ENCODE measurements at regions not wholly inside any gene's neighbourhood (a gene's known extent, or its start where the extent isn't known, plus 50 kb on each side); places are given as distances from the start of the nearest gene placed in this dataset.

DNA sequence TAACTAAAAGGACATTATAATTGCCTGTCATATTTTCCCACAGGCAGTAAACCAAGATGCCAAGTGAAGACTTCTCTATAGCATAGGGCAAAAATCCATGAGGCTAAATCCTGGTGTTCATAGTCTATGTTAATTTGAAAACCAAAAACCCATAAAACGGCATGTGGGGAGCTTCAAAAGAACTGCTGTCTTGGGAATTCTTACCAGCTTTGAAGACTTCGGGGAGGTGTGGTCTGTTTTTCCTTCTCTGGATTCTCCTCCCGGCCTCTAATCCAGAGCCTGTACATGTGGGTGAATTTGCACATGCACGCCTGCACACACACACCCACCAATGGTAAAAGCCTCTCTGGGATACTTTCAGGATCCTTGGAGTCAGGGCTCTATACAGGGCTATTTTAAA is 61.9 kb upstream of the IFNG-AS1 start:
- no peak for DNase-seq (ENCODE audit: unreplicated experiment)
- Mint-ChIP-seq H3K4me1 (ENCODE audit: insufficient read depth, unreplicated experiment) (peaks cover 10% of the 10 kb centered on the region), H3K4me3 (ENCODE audit: unreplicated experiment) (no peak overlapping the region), H3K27me3 (ENCODE audit: insufficient read depth, unreplicated experiment) (peaks cover 9% of the 10 kb centered on the region), H3K27ac (ENCODE audit: low read depth, unreplicated experiment) (no peak overlapping the region), H3K36me3 (ENCODE audit: insufficient read depth, unreplicated experiment) (no peaks in the 10 kb centered on the region), H3K9me3 (ENCODE audit: unreplicated experiment) (no peaks in the 10 kb centered on the region)
- intact Hi-C loops (cut with micrococcal nuclease), result loop anchor here (5.0 kb wide), 1 partner anchor 275 kb away; no protein-coding TSS in a partner anchor
- ChIA-PET POLR2A (interaction anchor here (1.0 to 1.2 kb wide), 2 partner anchors 8 to 14 kb away, joined by 3 read pairs; no protein-coding TSS in a partner anchor), CTCF (interaction anchor here (0.7 to 1.8 kb wide), 2 partner anchors 16 to 310 kb away, joined by 3 to 11 read pairs; no protein-coding TSS in a partner anchor)
- TF ChIP-seq, protein P1, sequence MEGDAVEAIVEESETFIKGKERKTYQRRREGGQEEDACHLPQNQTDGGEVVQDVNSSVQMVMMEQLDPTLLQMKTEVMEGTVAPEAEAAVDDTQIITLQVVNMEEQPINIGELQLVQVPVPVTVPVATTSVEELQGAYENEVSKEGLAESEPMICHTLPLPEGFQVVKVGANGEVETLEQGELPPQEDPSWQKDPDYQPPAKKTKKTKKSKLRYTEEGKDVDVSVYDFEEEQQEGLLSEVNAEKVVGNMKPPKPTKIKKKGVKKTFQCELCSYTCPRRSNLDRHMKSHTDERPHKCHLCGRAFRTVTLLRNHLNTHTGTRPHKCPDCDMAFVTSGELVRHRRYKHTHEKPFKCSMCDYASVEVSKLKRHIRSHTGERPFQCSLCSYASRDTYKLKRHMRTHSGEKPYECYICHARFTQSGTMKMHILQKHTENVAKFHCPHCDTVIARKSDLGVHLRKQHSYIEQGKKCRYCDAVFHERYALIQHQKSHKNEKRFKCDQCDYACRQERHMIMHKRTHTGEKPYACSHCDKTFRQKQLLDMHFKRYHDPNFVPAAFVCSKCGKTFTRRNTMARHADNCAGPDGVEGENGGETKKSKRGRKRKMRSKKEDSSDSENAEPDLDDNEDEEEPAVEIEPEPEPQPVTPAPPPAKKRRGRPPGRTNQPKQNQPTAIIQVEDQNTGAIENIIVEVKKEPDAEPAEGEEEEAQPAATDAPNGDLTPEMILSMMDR (IDR thresholded peaks at IDR 0.05; ENCODE audit: unreplicated experiment), result no peak
- BruUV-seq (replicated peaks), result no TSS peak

DNA sequence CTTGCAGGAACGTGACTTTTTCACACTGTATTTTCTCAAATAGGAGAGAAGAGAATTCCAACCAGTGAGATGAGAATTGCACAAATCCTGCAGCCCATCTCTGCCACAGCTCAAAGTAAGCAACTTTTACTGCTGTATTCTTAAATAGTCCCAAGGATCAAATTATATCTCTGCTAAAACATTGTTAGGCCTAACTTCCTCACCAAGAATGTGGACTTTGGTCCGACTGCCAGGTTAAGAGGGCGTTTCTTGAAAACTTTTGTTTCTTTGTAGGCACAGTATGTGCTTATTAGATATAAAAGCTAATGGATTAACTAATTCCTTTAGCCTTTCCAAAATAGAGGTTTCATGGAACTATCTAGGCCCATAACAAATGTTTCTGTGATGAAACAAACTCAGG is 61.4 kb upstream of the IFNG-AS1 start:
- no TSS peak for BruUV-seq (replicated peaks)
- TF ChIP-seq, protein P1 (IDR thresholded peaks at IDR 0.05; ENCODE audit: unreplicated experiment), result no peak
- ChIA-PET POLR2A (interaction anchor here (0.7 to 1.2 kb wide), 2 partner anchors 8 to 10 kb away, joined by 3 read pairs; no protein-coding TSS in a partner anchor), CTCF (interaction anchor here (0.7 to 1.8 kb wide), 2 partner anchors 15 to 310 kb away, joined by 3 to 11 read pairs; no protein-coding TSS in a partner anchor)
- no peak overlapping the region for H3K4me3 Mint-ChIP-seq (ENCODE audit: unreplicated experiment)
- no peak for DNase-seq (ENCODE audit: unreplicated experiment)
- H3K27ac Mint-ChIP-seq (ENCODE audit: low read depth, unreplicated experiment), result no peak overlapping the region
- no peaks in the 10 kb centered on the region for H3K36me3 Mint-ChIP-seq (ENCODE audit: insufficient read depth, unreplicated experiment)
- no peaks in the 10 kb centered on the region for H3K9me3 Mint-ChIP-seq (ENCODE audit: unreplicated experiment)
- H3K27me3 Mint-ChIP-seq (ENCODE audit: insufficient read depth, unreplicated experiment), result peaks cover 9% of the 10 kb centered on the region
- intact Hi-C loops (cut with micrococcal nuclease), result loop anchor here (5.0 kb wide), 1 partner anchor 276 kb away; no protein-coding TSS in a partner anchor
- H3K4me1 Mint-ChIP-seq (ENCODE audit: insufficient read depth, unreplicated experiment), result peaks cover 10% of the 10 kb centered on the region

DNA sequence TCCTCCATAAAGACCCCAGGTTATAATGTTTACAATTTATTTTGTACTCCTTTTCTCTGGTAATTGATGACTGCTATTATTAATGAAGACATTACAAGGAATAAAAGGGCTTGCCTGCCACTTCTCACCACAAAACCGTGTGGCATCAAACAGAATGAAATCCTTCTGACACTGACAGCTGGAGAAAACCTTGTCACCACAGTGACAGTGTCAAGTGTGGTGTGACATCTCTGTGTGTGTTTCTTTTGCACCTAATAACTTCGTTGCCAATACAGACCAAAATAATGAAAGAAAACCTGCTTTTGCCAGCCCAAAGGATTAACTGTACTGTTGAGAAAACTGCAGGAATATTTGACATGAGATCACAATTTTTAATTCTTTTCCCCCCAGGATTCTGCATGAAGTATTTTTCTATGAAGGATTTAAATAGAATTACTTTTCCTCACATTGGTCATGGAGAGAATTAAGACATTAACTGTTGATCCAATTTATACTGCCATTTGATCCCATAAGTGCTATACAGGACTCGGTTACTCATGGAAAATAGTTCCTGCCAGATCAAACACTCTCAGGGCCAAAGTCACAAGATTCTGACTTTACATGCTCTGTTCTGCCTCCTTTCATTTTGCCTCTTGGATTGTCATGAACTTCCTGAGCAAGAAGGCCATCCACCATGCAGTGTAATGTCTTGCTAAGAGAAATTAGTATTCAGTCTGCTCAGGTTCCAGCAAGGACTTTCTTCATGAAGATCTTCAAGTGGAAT is 60.4 kb upstream of the IFNG-AS1 start:
- Mint-ChIP-seq H3K27me3 (ENCODE audit: insufficient read depth, unreplicated experiment) (peaks cover 4% of the 10 kb centered on the region), H3K9me3 (ENCODE audit: unreplicated experiment) (no peaks in the 10 kb centered on the region), H3K4me1 (ENCODE audit: insufficient read depth, unreplicated experiment) (peaks cover 10% of the 10 kb centered on the region), H3K4me3 (ENCODE audit: unreplicated experiment) (no peak overlapping the region), H3K27ac (ENCODE audit: low read depth, unreplicated experiment) (no peak overlapping the region), H3K36me3 (ENCODE audit: insufficient read depth, unreplicated experiment) (no peaks in the 10 kb centered on the region)
- no peak for DNase-seq (ENCODE audit: unreplicated experiment)
- TF ChIP-seq, protein P1 (IDR thresholded peaks at IDR 0.05; ENCODE audit: unreplicated experiment), result no peak
- BruUV-seq (replicated peaks), result no TSS peak
- POLR2A ChIA-PET, result interaction anchor here (0.7 kb wide), 2 partner anchors 11 to 1352 kb away, joined by 3 read pairs; no protein-coding TSS in a partner anchor
- intact Hi-C loops (cut with micrococcal nuclease), result loop anchor here (5.0 kb wide), 1 partner anchor 277 kb away; no protein-coding TSS in a partner anchor
- CTCF ChIA-PET, result no interaction called here

DNA sequence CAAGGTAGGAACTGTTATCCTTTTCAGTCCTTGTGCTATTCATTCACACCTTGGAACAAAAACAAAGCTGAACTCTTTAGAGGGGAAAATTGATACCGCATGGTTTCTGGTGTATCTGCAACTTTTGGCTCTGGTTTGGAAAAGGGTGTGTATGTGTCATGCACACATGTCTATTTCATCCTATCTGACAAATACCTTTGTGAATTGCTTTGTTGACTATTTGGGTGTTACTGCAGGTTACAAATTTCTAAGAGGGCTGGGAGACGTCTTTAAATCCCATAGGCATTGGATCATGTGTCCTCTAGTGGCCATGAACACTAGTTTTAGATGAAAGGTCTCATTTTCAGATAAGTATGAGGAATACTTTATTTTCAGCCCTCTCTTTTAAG is 59.9 kb upstream of the IFNG-AS1 start:
- CTCF ChIA-PET, result no interaction called here
- TF ChIP-seq, protein P1 (IDR thresholded peaks at IDR 0.05; ENCODE audit: unreplicated experiment), result no peak
- BruUV-seq (replicated peaks), result no TSS peak
- no peaks in the 10 kb centered on the region for H3K9me3 Mint-ChIP-seq (ENCODE audit: unreplicated experiment)
- intact Hi-C loops (cut with micrococcal nuclease), result loop anchor here (5.0 kb wide), 1 partner anchor 277 kb away; no protein-coding TSS in a partner anchor
- H3K27ac Mint-ChIP-seq (ENCODE audit: low read depth, unreplicated experiment), result no peak overlapping the region
- DNase-seq (ENCODE audit: unreplicated experiment), result no peak
- H3K4me1 Mint-ChIP-seq (ENCODE audit: insufficient read depth, unreplicated experiment), result peaks cover 10% of the 10 kb centered on the region
- no peaks in the 10 kb centered on the region for H3K36me3 Mint-ChIP-seq (ENCODE audit: insufficient read depth, unreplicated experiment)
- no peak overlapping the region for H3K4me3 Mint-ChIP-seq (ENCODE audit: unreplicated experiment)
- H3K27me3 Mint-ChIP-seq (ENCODE audit: insufficient read depth, unreplicated experiment), result no peaks in the 10 kb centered on the region
- POLR2A ChIA-PET, result no interaction called here
